H9 (cell line): ENCODE measurements at regions not wholly inside any gene's neighbourhood (a gene's known extent, or its start where the extent isn't known, plus 50 kb on each side); places are given as distances from the start of the nearest gene placed in this dataset.

Experiments used
- DNase-seq: peaks from one replicate; pipeline ENCODE4 v3.0.0-alpha.2; 2017
- H2AFZ ChIP-seq: one replicate; pipeline ENCODE4 v1.6.1; 2013; ENCODE audit warnings: mild to moderate bottlenecking, low read length, control low read depth, moderate library complexity
- H2AK5ac ChIP-seq: 2 replicates; pipeline ENCODE4 v1.6.1; 2013; ENCODE audit warnings: low read length, control low read depth, mixed read lengths; ENCODE audit not compliant: insufficient read length
- H2BK120ac ChIP-seq: one replicate; pipeline ENCODE4 v1.6.1; 2013; ENCODE audit warnings: low read depth, mild to moderate bottlenecking, low read length, control low read depth, inconsistent platforms; ENCODE audit not compliant: poor library complexity, severe bottlenecking
- H2BK12ac ChIP-seq: 2 replicates; pipeline ENCODE4 v1.6.1; 2013; ENCODE audit warnings: low read length, control low read depth, mixed read lengths, low read depth; ENCODE audit not compliant: insufficient read length
- H2BK15ac ChIP-seq: 2 replicates; pipeline ENCODE4 v1.6.1; 2013; ENCODE audit warnings: low read depth, low read length, control low read depth
- H2BK20ac ChIP-seq: one replicate; pipeline ENCODE4 v1.6.1; 2013; ENCODE audit warnings: low read depth, mild to moderate bottlenecking, low read length, control low read depth, inconsistent platforms; ENCODE audit not compliant: poor library complexity, severe bottlenecking
- H2BK5ac ChIP-seq: 2 replicates; pipeline ENCODE4 v1.6.1; 2013; ENCODE audit warnings: low read length, control low read depth, mixed read lengths; ENCODE audit not compliant: insufficient read length
- H3K14ac ChIP-seq: 2 replicates; pipeline ENCODE4 v1.6.1; 2013; ENCODE audit warnings: low read length, control low read depth; ENCODE audit not compliant: insufficient read depth
- H3K18ac ChIP-seq: 2 replicates; pipeline ENCODE4 v1.6.1; 2013; ENCODE audit warnings: low read depth, mild to moderate bottlenecking, mixed read lengths, low read length, control low read depth; ENCODE audit not compliant: insufficient read length
- H3K23ac ChIP-seq: 2 replicates; pipeline ENCODE4 v1.6.1; 2013; ENCODE audit warnings: low read length, control low read depth, mixed read lengths, low read depth; ENCODE audit not compliant: insufficient read length
- H3K23me2 ChIP-seq: 2 replicates; pipeline ENCODE4 v1.6.1; 2013; ENCODE audit warnings: low read depth, mild to moderate bottlenecking, mixed read lengths, low read length, control low read depth; ENCODE audit not compliant: insufficient read length, poor library complexity, severe bottlenecking
- H3K27ac ChIP-seq: 2 replicates; pipeline ENCODE4 v1.5.1; 2013; ENCODE audit warnings: low read length, control low read depth, mixed read lengths, low read depth; ENCODE audit not compliant: insufficient read length
- H3K27me3 ChIP-seq: 2 replicates; pipeline ENCODE4 v1.6.1; 2013; ENCODE audit warnings: low read length, control low read depth, inconsistent platforms; ENCODE audit not compliant: insufficient read depth
- H3K4ac ChIP-seq: 2 replicates; pipeline ENCODE4 v1.6.1; 2013; ENCODE audit warnings: low read depth, mild to moderate bottlenecking, control low read depth, inconsistent platforms, low read length, moderate library complexity
- H3K4me1 ChIP-seq: 2 replicates; pipeline ENCODE4 v1.6.1; 2013; ENCODE audit warnings: low read length, control low read depth, inconsistent platforms; ENCODE audit not compliant: insufficient read depth
- H3K4me2 ChIP-seq: 2 replicates; pipeline ENCODE4 v1.6.1; 2013; ENCODE audit warnings: low read length, control low read depth, mixed read lengths; ENCODE audit not compliant: insufficient read length, insufficient read depth
- H3K56ac ChIP-seq: 2 replicates; pipeline ENCODE4 v1.6.1; 2013; ENCODE audit warnings: low read depth, mild to moderate bottlenecking, mixed read lengths, low read length, control low read depth; ENCODE audit not compliant: insufficient read length
- H3K79me1 ChIP-seq: 2 replicates; pipeline ENCODE4 v1.6.1; 2013; ENCODE audit warnings: low read depth, mild to moderate bottlenecking, moderate library complexity, low read length, control low read depth, inconsistent platforms; ENCODE audit not compliant: insufficient read depth, poor library complexity, severe bottlenecking
- H3K79me2 ChIP-seq: 2 replicates; pipeline ENCODE4 v1.6.1; 2013; ENCODE audit warnings: low read length, control low read depth, inconsistent platforms; ENCODE audit not compliant: insufficient read depth
- H3K9ac ChIP-seq: 2 replicates; pipeline ENCODE4 v1.6.1; 2013; ENCODE audit warnings: low read length, control low read depth, mixed read lengths; ENCODE audit not compliant: insufficient read length; ENCODE audit errors: extremely low read depth
- H3K9me3 ChIP-seq: one replicate; pipeline ENCODE4 v1.6.1; 2013; ENCODE audit warnings: low read depth, low read length, inconsistent platforms; ENCODE audit not compliant: control insufficient read depth
- H3T11ph ChIP-seq: one replicate; pipeline ENCODE4 v1.6.1; 2013; ENCODE audit warnings: mild to moderate bottlenecking, low read length, control low read depth, inconsistent platforms
- H4K20me1 ChIP-seq: one replicate; pipeline ENCODE4 v1.6.1; 2013; ENCODE audit not compliant: control insufficient read depth, insufficient read length, insufficient read depth
- H4K5ac ChIP-seq: 2 replicates; pipeline ENCODE4 v1.6.1; 2013; ENCODE audit warnings: low read depth, mild to moderate bottlenecking, mixed read lengths, low read length, control low read depth; ENCODE audit not compliant: insufficient read length
- H4K8ac ChIP-seq: replicated peaks from 2 replicates; pipeline ENCODE4 v1.6.1; 2013; ENCODE audit warnings: low read length, control low read depth, mixed read lengths, low read depth; ENCODE audit not compliant: insufficient read length
- H4K91ac ChIP-seq: 2 replicates; pipeline ENCODE4 v1.6.1; 2013; ENCODE audit warnings: low read depth, mild to moderate bottlenecking, moderate library complexity, mixed read lengths, low read length, control low read depth; ENCODE audit not compliant: insufficient read length
- H3K27ac Mint-ChIP-seq, 3 experiments: 2 replicates in 2 of 3; 3 replicates in 1 of 3; pipeline ENCODE4 v1.8.0; 2020 to 2021; ENCODE audit warnings: mixed read lengths in 3 of 3, mild to moderate bottlenecking in 1 of 3, moderate library complexity in 1 of 3
- H3K27me3 Mint-ChIP-seq: 2 replicates; pipeline ENCODE4 v1.8.0; 2021; ENCODE audit warnings: low read depth, mild to moderate bottlenecking, moderate library complexity, mixed read lengths
- H3K36me3 Mint-ChIP-seq, 3 experiments: 2 replicates in 2 of 3; 3 replicates in 1 of 3; pipeline ENCODE4 v1.8.0; 2020 to 2021; ENCODE audit warnings: low read depth in 3 of 3, mixed read lengths in 3 of 3; ENCODE audit not compliant: insufficient read depth in 1 of 3
- H3K4me1 Mint-ChIP-seq, 2 experiments: 2 replicates each; pipeline ENCODE4 v1.8.0; 2020; ENCODE audit warnings: mixed read lengths in 2 of 2
- H3K4me3 Mint-ChIP-seq, 2 experiments: 2 replicates in 1 of 2; 3 replicates in 1 of 2; pipeline ENCODE4 v1.8.0; 2020 to 2021; ENCODE audit warnings: mild to moderate bottlenecking in 2 of 2, mixed read lengths in 2 of 2, moderate library complexity in 1 of 2
- H3K9me3 Mint-ChIP-seq, 2 experiments: 2 replicates in 1 of 2; 3 replicates in 1 of 2; pipeline ENCODE4 v1.8.0; 2020; ENCODE audit warnings: mild to moderate bottlenecking in 2 of 2, mixed read lengths in 2 of 2, moderate library complexity in 1 of 2
- CTCF ChIP-seq: fragments of 200-600 bp; sonication (generic); conservative IDR thresholded peaks from 3 replicates; pipeline ENCODE4 v1.8.0; 2021; ENCODE audit warnings: antibody characterized with exemption, mild to moderate bottlenecking
- WGBS: extraction: QIAGEN DNeasy Blood & Tissue Kit; methylation state at CpG from one replicate; pipeline ENCODE4 v1.1.7; 2013; ENCODE audit warnings: missing lambda C conversion rate, low lambda C conversion rate, mixed read lengths; ENCODE audit not compliant: insufficient read length; ENCODE audit errors: extremely low coverage; 5-methylcytosine and 5-hydroxymethylcytosine counted together

- Histone ChIP-seq H3K14ac (no peak overlapping the region), H3T11ph (no peak overlapping the region), H2BK5ac (no peak overlapping the region), H4K91ac (no peak overlapping the region), H4K20me1 (no peaks in the 10 kb centered on the region), H2BK12ac (no peak overlapping the region), H3K79me1 (no peaks in the 10 kb centered on the region), H3K79me2 (no peaks in the 10 kb centered on the region), H2BK15ac (no peak overlapping the region), H3K4me1 (no peaks in the 10 kb centered on the region), H2AK5ac (no peak overlapping the region), H3K18ac (no peak overlapping the region), H3K4ac (no peak overlapping the region), H4K5ac (no peak overlapping the region), H3K23ac (no peak overlapping the region), H3K23me2 (no peaks in the 10 kb centered on the region), H3K9me3 (no peaks in the 10 kb centered on the region), H3K27me3 (no peaks in the 10 kb centered on the region), H3K4me2 (no peak overlapping the region), H4K8ac (no peak overlapping the region), H3K9ac (no peak overlapping the region), H3K56ac (no peak overlapping the region), H2BK120ac (no peak overlapping the region), H2AFZ (no peak overlapping the region), H2BK20ac (no peak overlapping the region), H3K27ac (no peak overlapping the region)
- no CpG with 5 or more reads among the region's 3 CpGs for WGBS
- Mint-ChIP-seq H3K4me1 (no peaks in the 10 kb centered on the region), H3K4me3 (no peak overlapping the region), H3K9me3 (no peaks in the 10 kb centered on the region), H3K27me3 (peaks cover 3% of the 10 kb centered on the region), H3K27ac (no peak overlapping the region), H3K36me3 (no peaks in the 10 kb centered on the region)
- TF ChIP-seq CTCF, result no peak
- no peak for DNase-seq
Observed at GRCh38 chr2:67638146-67638545, 241.0 kb downstream of the ETAA1 start.
